PFSK-1 (cell line): ENCODE measurements at regions not wholly inside any gene's neighbourhood (a gene's known extent, or its start where the extent isn't known, plus 50 kb on each side); places are given as distances from the start of the nearest gene placed in this dataset.

Experiments used
- FOXP2 ChIP-seq: optimal IDR thresholded peaks from 2 replicates; pipeline ENCODE3; 2011; ENCODE audit warnings: borderline replicate concordance, control low read depth, inconsistent platforms; ENCODE audit not compliant: insufficient read depth; ENCODE audit errors: extremely low read length, extremely low read depth
- POLR2AphosphoS5 ChIP-seq: IDR thresholded peaks from 2 replicates; pipeline ENCODE4 v1.6.1; 2012; ENCODE audit warnings: low read depth, mild to moderate bottlenecking, control low read depth, low read length, moderate library complexity
- REST ChIP-seq, 2 experiments: IDR thresholded peaks; 2 replicates each; pipeline versions ENCODE4 v1.6.1 to v1.8.0; 2011 to 2012; ENCODE audit warnings: low read depth in 2 of 2, low read length in 2 of 2, control low read depth in 1 of 2, inconsistent platforms in 1 of 2, mild to moderate bottlenecking in 1 of 2, moderate library complexity in 1 of 2; ENCODE audit not compliant: insufficient read depth in 1 of 2
- SIN3A ChIP-seq: IDR thresholded peaks from 2 replicates; pipeline ENCODE4 v1.6.1; 2012; ENCODE audit warnings: mild to moderate bottlenecking, low read length, moderate library complexity, borderline replicate concordance; ENCODE audit not compliant: insufficient read depth
- TAF1 ChIP-seq: IDR thresholded peaks from 2 replicates; pipeline ENCODE4 v1.6.1; 2012; ENCODE audit warnings: low read length, control low read depth, borderline replicate concordance; ENCODE audit not compliant: insufficient read depth

- TF ChIP-seq TAF1 (no peak), SIN3A (no peak), FOXP2 (no peak), REST (IDR thresholded peaks at IDR 0.05; ENCODE audit: insufficient read depth in 1 of 2, low read depth in 2 of 2, low read length in 2 of 2) (no peak), POLR2AphosphoS5 (no peak)
These were observed 95.0 kb upstream of the IRS2 start for GRCh38 chr13:109881347-109881725.

- TF ChIP-seq SIN3A = no peak
- TF ChIP-seq REST (IDR thresholded peaks at IDR 0.05; ENCODE audit: insufficient read depth in 1 of 2, low read depth in 2 of 2, low read length in 2 of 2) = no peak
- TF ChIP-seq TAF1 = no peak
- no peak for TF ChIP-seq FOXP2
- TF ChIP-seq POLR2AphosphoS5 = no peak
These were observed 94.3 kb upstream of the IRS2 start for GRCh38 chr13:109880371-109881346.

DNA sequence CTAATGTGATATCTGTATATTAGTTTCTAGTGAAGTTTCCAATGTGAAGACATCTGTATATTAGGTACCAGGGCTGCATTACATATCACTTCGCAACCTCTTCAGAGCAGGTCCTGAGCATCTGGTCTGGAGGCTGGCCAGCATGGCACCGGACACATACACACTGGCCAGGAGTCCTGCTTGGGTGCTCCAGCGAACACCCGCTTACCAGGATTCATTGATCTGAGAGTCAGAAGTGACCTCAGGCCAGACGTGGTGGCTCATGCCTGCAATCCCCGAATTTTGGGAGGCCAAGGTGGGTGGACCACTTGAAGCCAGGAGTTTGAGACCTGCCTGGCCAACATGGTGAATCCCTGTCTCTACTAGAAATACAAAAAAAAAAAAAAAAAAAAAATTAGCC lies 93.0 kb upstream of the IRS2 start:
- TF ChIP-seq POLR2AphosphoS5 (no peak), FOXP2 (no peak), SIN3A (no peak), TAF1 (no peak), REST (IDR thresholded peaks at IDR 0.05; ENCODE audit: insufficient read depth in 1 of 2, low read depth in 2 of 2, low read length in 2 of 2) (no peak)

DNA sequence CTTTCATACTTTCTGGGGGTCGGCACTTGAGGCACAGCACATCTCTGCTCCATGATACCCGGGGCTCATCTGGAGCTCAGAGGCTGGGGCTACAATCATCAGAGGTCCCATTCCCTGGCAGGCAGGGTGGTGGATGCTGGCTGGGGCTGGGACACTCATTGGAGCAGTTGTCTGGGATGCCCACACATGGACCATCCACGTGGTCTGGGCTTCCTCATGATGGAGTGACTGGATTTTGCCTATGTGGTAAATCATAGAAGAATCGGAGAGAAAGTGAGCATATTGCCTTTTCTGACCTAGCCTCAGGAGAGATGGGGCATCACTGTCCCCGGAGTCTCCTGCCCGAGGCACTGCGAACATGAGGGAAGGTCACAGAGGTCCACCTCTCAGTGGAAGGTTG lies 91.4 kb upstream of the IRS2 start:
- TF ChIP-seq TAF1 (no peak), SIN3A (no peak), FOXP2 (no peak), REST (IDR thresholded peaks at IDR 0.05; ENCODE audit: insufficient read depth in 1 of 2, low read depth in 2 of 2, low read length in 2 of 2) (no peak), POLR2AphosphoS5 (no peak)
